ENCODE measurements at regions not wholly inside any gene's neighbourhood (a gene's known extent, or its start where the extent isn't known, plus 50 kb on each side); places are given as distances from the start of the nearest gene placed in this dataset.

DNA sequence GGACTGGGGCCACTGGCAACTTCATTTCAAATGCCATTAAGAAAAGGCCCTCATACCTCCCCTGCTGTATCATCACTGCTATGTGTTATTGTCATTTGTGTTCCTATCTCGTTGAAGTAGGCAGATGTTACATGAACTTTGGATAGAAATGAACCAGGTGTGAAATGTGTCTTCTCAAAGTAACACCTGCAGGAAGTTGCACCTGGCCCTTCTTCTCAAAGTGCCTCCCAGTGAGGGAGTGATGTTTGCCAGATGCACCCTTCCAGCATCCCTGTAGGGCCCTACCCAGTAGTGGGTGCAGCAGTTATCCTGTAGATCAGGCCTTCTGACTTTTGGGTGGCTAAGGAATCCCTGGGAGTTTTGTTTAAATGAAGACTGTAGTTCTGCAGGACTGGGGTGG, 197.7 kb upstream of the CTNNB1 start:
- peaks cover 7% of the 10 kb centered on the region for H3K4me1 ChIP-seq
- no peak for DNase-seq
- no peaks in the 10 kb centered on the region for H3K9me3 ChIP-seq
- H3K27ac ChIP-seq = no peak overlapping the region
- H3K36me3 ChIP-seq = no peaks in the 10 kb centered on the region
- H3K27me3 ChIP-seq (ENCODE audit: low read depth) = no peaks in the 10 kb centered on the region
- H3K4me3 ChIP-seq = no peak overlapping the region
- TF ChIP-seq, protein P1, sequence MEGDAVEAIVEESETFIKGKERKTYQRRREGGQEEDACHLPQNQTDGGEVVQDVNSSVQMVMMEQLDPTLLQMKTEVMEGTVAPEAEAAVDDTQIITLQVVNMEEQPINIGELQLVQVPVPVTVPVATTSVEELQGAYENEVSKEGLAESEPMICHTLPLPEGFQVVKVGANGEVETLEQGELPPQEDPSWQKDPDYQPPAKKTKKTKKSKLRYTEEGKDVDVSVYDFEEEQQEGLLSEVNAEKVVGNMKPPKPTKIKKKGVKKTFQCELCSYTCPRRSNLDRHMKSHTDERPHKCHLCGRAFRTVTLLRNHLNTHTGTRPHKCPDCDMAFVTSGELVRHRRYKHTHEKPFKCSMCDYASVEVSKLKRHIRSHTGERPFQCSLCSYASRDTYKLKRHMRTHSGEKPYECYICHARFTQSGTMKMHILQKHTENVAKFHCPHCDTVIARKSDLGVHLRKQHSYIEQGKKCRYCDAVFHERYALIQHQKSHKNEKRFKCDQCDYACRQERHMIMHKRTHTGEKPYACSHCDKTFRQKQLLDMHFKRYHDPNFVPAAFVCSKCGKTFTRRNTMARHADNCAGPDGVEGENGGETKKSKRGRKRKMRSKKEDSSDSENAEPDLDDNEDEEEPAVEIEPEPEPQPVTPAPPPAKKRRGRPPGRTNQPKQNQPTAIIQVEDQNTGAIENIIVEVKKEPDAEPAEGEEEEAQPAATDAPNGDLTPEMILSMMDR (IDR thresholded peaks at IDR 0.05) = no peak
- intact Hi-C loops (cut with DNase I) = no loop called here
- no peak for ATAC-seq

DNA sequence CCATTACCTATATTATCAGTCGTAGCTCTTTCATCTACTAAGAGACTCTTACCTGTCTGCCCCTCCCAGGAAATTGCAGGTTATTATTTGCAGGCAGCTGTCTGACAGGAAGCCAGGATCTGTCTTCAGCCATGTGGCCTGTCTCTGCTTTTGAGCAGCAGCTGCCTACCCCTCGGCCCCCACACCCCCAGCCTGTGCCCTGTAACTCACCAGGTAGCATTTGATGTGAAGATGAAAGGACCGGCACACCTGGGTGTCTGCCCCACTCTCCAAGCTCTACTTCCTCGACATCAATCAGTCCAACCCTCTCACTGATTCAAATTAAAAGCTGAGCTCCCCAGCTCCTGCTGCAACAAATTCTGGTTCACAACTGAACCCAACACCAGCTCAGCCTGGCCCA, 197.2 kb upstream of the CTNNB1 start:
- intact Hi-C loops (cut with DNase I) = no loop called here
- no peak for DNase-seq
- no peaks in the 10 kb centered on the region for H3K9me3 ChIP-seq
- no peak overlapping the region for H3K27ac ChIP-seq
- no peak for ATAC-seq
- peaks cover 1% of the 10 kb centered on the region for H3K4me1 ChIP-seq
- no peak overlapping the region for H3K4me3 ChIP-seq
- no peaks in the 10 kb centered on the region for H3K27me3 ChIP-seq (ENCODE audit: low read depth)
- no peaks in the 10 kb centered on the region for H3K36me3 ChIP-seq
- TF ChIP-seq, protein P1 (IDR thresholded peaks at IDR 0.05) = no peak

DNA sequence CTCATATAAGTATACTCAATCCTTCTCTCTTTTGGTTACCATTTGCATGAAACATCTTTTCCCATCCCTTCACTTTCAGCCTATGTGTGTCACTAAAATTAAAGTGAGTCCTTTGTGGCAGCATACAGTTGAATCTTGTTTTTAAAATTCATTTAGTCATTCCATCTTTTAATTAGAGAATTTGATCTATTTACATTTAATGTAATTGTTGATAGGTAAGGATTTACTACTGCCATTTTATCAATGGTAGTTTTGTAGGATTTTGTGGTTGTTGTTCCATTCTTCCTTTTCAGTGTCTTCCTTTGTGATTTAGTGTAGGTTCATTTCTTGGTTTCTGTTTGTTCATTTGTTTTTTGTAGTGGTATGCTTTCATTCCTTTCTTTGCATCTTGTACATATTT, 191.9 kb upstream of the CTNNB1 start:
- ATAC-seq (no peak), DNase-seq (no peak)
- no peaks in the 10 kb centered on the region for H3K27me3 ChIP-seq (ENCODE audit: low read depth)
- H3K4me3 ChIP-seq = no peak overlapping the region
- TF ChIP-seq, protein P1 (IDR thresholded peaks at IDR 0.05) = no peak
- no peaks in the 10 kb centered on the region for H3K36me3 ChIP-seq
- H3K9me3 ChIP-seq = peaks cover 10% of the 10 kb centered on the region
- H3K4me1 ChIP-seq = no peaks in the 10 kb centered on the region
- no peak overlapping the region for H3K27ac ChIP-seq
- intact Hi-C loops (cut with DNase I) = no loop called here

DNA sequence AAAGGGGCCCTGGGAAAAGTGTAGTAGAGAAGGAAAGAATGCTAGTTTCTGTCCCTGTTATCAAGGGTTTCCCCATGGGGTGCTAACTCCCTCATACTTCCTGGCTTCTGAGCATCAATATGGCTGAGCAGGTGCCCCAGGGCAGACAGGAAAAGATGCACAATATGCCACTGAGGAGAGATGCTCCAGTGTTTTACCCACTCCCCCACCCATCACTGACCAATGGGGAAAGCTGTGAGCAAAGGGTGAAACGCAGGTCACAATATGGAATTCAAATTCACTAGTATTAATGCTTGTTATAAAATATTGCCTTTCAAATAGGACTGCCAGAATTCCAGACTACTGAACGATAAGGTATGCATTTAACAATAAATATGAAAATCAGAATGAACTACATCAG, 187.5 kb upstream of the CTNNB1 start:
- no peak overlapping the region for H3K27ac ChIP-seq
- H3K9me3 ChIP-seq = peaks cover 10% of the 10 kb centered on the region
- intact Hi-C loops (cut with DNase I) = no loop called here
- H3K36me3 ChIP-seq = no peaks in the 10 kb centered on the region
- H3K27me3 ChIP-seq (ENCODE audit: low read depth) = no peaks in the 10 kb centered on the region
- TF ChIP-seq, protein P1 (IDR thresholded peaks at IDR 0.05) = no peak
- no peak for ATAC-seq
- DNase-seq = no peak
- H3K4me3 ChIP-seq = no peak overlapping the region
- H3K4me1 ChIP-seq = no peaks in the 10 kb centered on the region

DNA sequence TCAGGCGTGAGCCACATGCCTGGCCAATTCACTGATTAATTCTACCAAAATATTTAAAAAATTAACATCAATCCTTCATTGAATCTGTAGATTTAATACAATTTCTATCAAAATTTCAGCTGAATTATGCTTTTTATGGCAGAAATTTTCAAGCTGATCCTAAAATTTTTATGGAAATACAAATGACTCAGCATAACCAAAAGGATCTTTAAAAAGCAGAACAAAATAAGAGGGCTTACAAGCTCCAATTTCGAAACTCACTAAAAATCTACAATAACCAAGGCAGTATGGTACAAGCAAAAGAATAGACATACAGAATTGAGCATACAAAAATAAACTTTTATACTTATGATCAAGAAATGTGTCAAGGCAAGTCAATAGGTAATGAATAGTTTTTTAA, 180.4 kb upstream of the CTNNB1 start:
- TF ChIP-seq, protein P1 (IDR thresholded peaks at IDR 0.05) = no peak
- no peak overlapping the region for H3K4me3 ChIP-seq
- H3K36me3 ChIP-seq = no peaks in the 10 kb centered on the region
- intact Hi-C loops (cut with DNase I) = no loop called here
- ATAC-seq (no peak), DNase-seq (no peak)
- H3K27ac ChIP-seq = no peak overlapping the region
- no peaks in the 10 kb centered on the region for H3K27me3 ChIP-seq (ENCODE audit: low read depth)
- H3K9me3 ChIP-seq = no peaks in the 10 kb centered on the region
- no peaks in the 10 kb centered on the region for H3K4me1 ChIP-seq
